Caco-2 (cell line): ENCODE measurements at regions not wholly inside any gene's neighbourhood (a gene's known extent, or its start where the extent isn't known, plus 50 kb on each side); places are given as distances from the start of the nearest gene placed in this dataset.
A peak's percentile ranks its signal among the peaks of the same experiment; 100 is the strongest.

ENCODE experiments used
- BruUV-seq: library from RNA; stranded (reverse); fragments of 400-500 nt; replicated peaks from 2 replicates; lab custom pipeline; 2021; lab: Mats Ljungman, UMichigan
- CTCF ChIA-PET: fragments of 300-600 bp; sonication (Branson Sonifier 250); formaldehyde crosslinking; loops from one replicate; lab custom pipeline; 2022; ENCODE audit warnings: antibody characterized with exemption; lab: Charles Lee
- POLR2A ChIA-PET: fragments of 300-600 bp; sonication (Branson Sonifier 250); formaldehyde crosslinking; loops from one replicate; lab custom pipeline; 2022; ENCODE audit warnings: antibody characterized with exemption; lab: Charles Lee
- DNase-seq, 2 experiments: peaks; one replicate each; pipeline versions ENCODE4 v3.0.0 to v3.0.0-alpha.2; 2020 to 2022
- H3K27me3 ChIP-seq: replicated peaks from 2 replicates; pipeline ENCODE4 v1.6.0; 2011; ENCODE audit warnings: low read length; ENCODE audit not compliant: control insufficient read depth, insufficient read depth
- H3K36me3 ChIP-seq: 2 replicates; pipeline ENCODE4 v1.5.1; 2011; ENCODE audit warnings: low read length; ENCODE audit not compliant: control insufficient read depth, insufficient read depth
- H3K4me1 ChIP-seq: fragments of 250-450 bp; sonication (Bioruptor Pico); 2 replicates; pipeline ENCODE4 v1.5.1; 2020; ENCODE audit warnings: mild to moderate bottlenecking
- H3K4me3 ChIP-seq: 2 replicates; pipeline ENCODE4 v1.5.1; 2011; ENCODE audit warnings: low read depth, mild to moderate bottlenecking, control low read depth, low read length
- H3K9me3 ChIP-seq: fragments of 250-450 bp; sonication (Bioruptor Pico); 2 replicates; pipeline ENCODE4 v1.5.1; 2020; ENCODE audit warnings: mild to moderate bottlenecking, moderate library complexity
- H3K27ac Mint-ChIP-seq: one replicate; pipeline ENCODE4 v1.8.0; 2022; ENCODE audit warnings: mixed read lengths; ENCODE audit not compliant: unreplicated experiment
- H3K27me3 Mint-ChIP-seq: one replicate; pipeline ENCODE4 v1.8.0; 2022; ENCODE audit warnings: mixed read lengths; ENCODE audit not compliant: insufficient read depth, unreplicated experiment
- H3K36me3 Mint-ChIP-seq: one replicate; pipeline ENCODE4 v1.8.0; 2022; ENCODE audit warnings: mild to moderate bottlenecking, mixed read lengths; ENCODE audit not compliant: insufficient read depth, unreplicated experiment
- H3K4me1 Mint-ChIP-seq: one replicate; pipeline ENCODE4 v1.8.0; 2022; ENCODE audit warnings: low read depth, mixed read lengths; ENCODE audit not compliant: unreplicated experiment
- H3K4me3 Mint-ChIP-seq: one replicate; pipeline ENCODE4 v1.8.0; 2022; ENCODE audit warnings: mild to moderate bottlenecking, moderate library complexity, mixed read lengths; ENCODE audit not compliant: unreplicated experiment
- H3K9me3 Mint-ChIP-seq: one replicate; pipeline ENCODE4 v1.8.0; 2022; ENCODE audit warnings: mixed read lengths; ENCODE audit not compliant: unreplicated experiment
- intact Hi-C: fragments of 100-400 bp; cut with micrococcal nuclease; formaldehyde crosslinking; loops from one replicate; pipeline ENCODE4 v1.10.0; 2022; ENCODE audit not compliant: unreplicated experiment
- TF ChIP-seq, protein P1 (sequence below), 2 experiments: fragments of 200-600 bp in 1 of 2; IDR thresholded peaks; 1 replicate in 1 of 2; 2 replicates in 1 of 2; pipeline versions ENCODE4 v1.5.1 to v1.8.0; 2011 to 2022; ENCODE audit warnings: antibody characterized with exemption in 1 of 2, control low read depth in 1 of 2, inconsistent platforms in 1 of 2, low read depth in 1 of 2, low read length in 1 of 2, mild to moderate bottlenecking in 1 of 2, moderate library complexity in 1 of 2; ENCODE audit not compliant: insufficient read depth in 1 of 2, severe bottlenecking in 1 of 2, unreplicated experiment in 1 of 2

DNA sequence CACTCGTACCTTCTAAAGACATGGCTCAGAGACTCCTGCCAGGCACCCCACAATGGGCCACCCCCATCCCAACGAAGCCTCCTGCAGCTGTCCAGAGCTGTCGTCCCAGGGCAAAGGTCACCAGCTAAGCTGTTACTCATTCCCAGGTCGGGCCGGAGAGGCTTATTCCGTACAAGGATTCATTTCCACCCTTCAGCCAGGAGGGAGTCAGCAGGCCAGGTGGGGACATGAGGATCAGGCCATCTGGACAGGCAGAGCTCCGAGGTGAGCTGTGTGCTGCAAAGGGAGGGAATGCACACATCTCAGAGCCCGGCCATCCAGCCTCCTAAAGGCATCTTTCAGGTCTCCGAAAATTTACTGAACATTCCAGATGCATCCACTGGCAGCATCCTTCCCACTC is 63.9 kb upstream of the NANOS1 start:
- TF ChIP-seq, protein P1, sequence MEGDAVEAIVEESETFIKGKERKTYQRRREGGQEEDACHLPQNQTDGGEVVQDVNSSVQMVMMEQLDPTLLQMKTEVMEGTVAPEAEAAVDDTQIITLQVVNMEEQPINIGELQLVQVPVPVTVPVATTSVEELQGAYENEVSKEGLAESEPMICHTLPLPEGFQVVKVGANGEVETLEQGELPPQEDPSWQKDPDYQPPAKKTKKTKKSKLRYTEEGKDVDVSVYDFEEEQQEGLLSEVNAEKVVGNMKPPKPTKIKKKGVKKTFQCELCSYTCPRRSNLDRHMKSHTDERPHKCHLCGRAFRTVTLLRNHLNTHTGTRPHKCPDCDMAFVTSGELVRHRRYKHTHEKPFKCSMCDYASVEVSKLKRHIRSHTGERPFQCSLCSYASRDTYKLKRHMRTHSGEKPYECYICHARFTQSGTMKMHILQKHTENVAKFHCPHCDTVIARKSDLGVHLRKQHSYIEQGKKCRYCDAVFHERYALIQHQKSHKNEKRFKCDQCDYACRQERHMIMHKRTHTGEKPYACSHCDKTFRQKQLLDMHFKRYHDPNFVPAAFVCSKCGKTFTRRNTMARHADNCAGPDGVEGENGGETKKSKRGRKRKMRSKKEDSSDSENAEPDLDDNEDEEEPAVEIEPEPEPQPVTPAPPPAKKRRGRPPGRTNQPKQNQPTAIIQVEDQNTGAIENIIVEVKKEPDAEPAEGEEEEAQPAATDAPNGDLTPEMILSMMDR (IDR thresholded peaks at IDR 0.05; ENCODE audit: insufficient read depth in 1 of 2, low read depth in 1 of 2, low read length in 1 of 2, severe bottlenecking in 1 of 2, unreplicated experiment in 1 of 2): no peak
- intact Hi-C loops: no loop called here
- Histone ChIP-seq H3K4me1 (peaks cover 24% of the 10 kb centered on the region), H3K4me3 (no peak overlapping the region), H3K36me3 (no peaks in the 10 kb centered on the region), H3K27me3 (no peaks in the 10 kb centered on the region), H3K9me3 (peaks cover 5% of the 10 kb centered on the region; the same call in 1 of the 2 replicates)
- CTCF ChIA-PET: no interaction called here
- H3K4me1 Mint-ChIP-seq: peaks cover 27% of the 10 kb centered on the region
- peak; percentile 34 to 51 for DNase-seq
- no peaks in the 10 kb centered on the region for H3K27me3 Mint-ChIP-seq
- no TSS peak for BruUV-seq
- no peaks in the 10 kb centered on the region for H3K9me3 Mint-ChIP-seq
- no peaks in the 10 kb centered on the region for H3K36me3 Mint-ChIP-seq
- POLR2A ChIA-PET: no interaction called here
- no peak overlapping the region for H3K27ac Mint-ChIP-seq
- H3K4me3 Mint-ChIP-seq: no peak overlapping the region

DNA sequence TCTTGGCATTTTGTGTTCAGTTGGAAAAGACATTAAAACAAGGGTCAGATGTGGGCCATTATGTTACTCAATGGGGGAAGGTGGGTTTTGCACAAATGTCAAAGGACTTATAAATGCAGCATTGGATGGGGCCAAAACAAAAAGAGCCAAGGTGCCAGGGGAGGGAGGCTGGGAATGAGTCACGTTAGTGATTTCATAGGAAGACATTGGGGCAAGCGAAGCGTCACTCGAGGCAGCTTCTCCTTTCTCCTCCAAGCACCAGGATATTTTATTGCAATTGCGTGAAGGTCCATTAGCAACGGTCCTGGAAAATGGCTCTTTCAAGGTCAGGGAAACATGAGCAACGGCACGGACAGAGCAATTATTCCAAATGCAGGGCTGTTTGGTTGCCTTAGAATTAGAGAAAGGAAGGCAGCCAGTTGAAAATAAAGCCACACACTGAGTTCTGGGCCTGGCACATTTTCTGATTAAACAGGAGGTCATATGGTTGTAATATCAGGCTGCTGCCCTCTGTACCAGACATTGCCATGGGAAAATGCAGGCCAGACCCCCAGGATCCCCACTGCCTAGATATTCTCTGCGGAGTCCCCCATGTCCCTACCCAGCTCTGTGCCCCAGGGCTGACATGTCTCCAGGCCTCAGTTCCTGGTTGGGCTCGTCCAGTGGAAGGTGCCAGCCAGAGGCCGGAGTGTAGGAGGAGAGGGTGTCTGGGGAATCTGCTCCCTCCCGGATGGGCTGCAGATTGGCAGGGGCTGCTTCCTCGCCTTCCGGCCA is 63.3 kb upstream of the NANOS1 start:
- Mint-ChIP-seq H3K4me1 (peaks cover 27% of the 10 kb centered on the region), H3K4me3 (no peak overlapping the region), H3K9me3 (no peaks in the 10 kb centered on the region), H3K27ac (no peak overlapping the region), H3K36me3 (no peaks in the 10 kb centered on the region), H3K27me3 (no peaks in the 10 kb centered on the region)
- no TSS peak for BruUV-seq
- ChIA-PET CTCF (no interaction called here), POLR2A (no interaction called here)
- H3K4me1 ChIP-seq: peaks cover 24% of the 10 kb centered on the region
- H3K36me3 ChIP-seq: no peaks in the 10 kb centered on the region
- H3K9me3 ChIP-seq: peaks cover 5% of the 10 kb centered on the region; the same call in 1 of the 2 replicates
- peak in 1 of 2 experiments; percentile 25 for DNase-seq
- no peaks in the 10 kb centered on the region for H3K27me3 ChIP-seq
- TF ChIP-seq, protein P1 (IDR thresholded peaks at IDR 0.05; ENCODE audit: insufficient read depth in 1 of 2, low read depth in 1 of 2, low read length in 1 of 2, severe bottlenecking in 1 of 2, unreplicated experiment in 1 of 2): no peak
- H3K4me3 ChIP-seq: no peak overlapping the region
- intact Hi-C loops: no loop called here

DNA sequence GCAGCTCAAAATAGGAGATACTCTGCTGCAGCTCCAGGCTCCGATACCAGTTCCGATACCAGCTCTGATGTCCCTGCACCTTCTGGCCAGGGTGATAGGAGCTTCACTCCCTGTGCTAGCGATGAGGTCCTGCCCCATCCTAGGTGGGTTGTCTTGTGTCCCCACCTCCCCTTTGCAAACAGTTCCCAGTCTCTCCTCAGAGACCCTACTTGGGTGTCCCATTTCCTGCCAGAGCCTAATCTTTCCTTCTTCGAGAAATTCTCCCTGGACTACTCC is 62.7 kb upstream of the NANOS1 start:
- no peak overlapping the region for H3K4me3 Mint-ChIP-seq
- H3K27ac Mint-ChIP-seq: no peak overlapping the region
- peaks cover 5% of the 10 kb centered on the region; the same call in 1 of the 2 replicates for H3K9me3 ChIP-seq
- peaks cover 22% of the 10 kb centered on the region for H3K4me1 ChIP-seq
- ChIA-PET CTCF (no interaction called here), POLR2A (no interaction called here)
- H3K9me3 Mint-ChIP-seq: no peaks in the 10 kb centered on the region
- H3K27me3 Mint-ChIP-seq: no peaks in the 10 kb centered on the region
- H3K36me3 Mint-ChIP-seq: no peaks in the 10 kb centered on the region
- H3K4me1 Mint-ChIP-seq: peaks cover 25% of the 10 kb centered on the region
- DNase-seq: no peak
- intact Hi-C loops: no loop called here
- H3K36me3 ChIP-seq: no peaks in the 10 kb centered on the region
- H3K4me3 ChIP-seq: no peak overlapping the region
- H3K27me3 ChIP-seq: no peaks in the 10 kb centered on the region
- TF ChIP-seq, protein P1 (IDR thresholded peaks at IDR 0.05; ENCODE audit: insufficient read depth in 1 of 2, low read depth in 1 of 2, low read length in 1 of 2, severe bottlenecking in 1 of 2, unreplicated experiment in 1 of 2): no peak
- no TSS peak for BruUV-seq
